GM21367 (cell line): ENCODE measurements at regions not wholly inside any gene's neighbourhood (a gene's known extent, or its start where the extent isn't known, plus 50 kb on each side); places are given as distances from the start of the nearest gene placed in this dataset.
"Not testable (repeated sequence)": the region's sequence is repeated elsewhere in the genome, so short reads cannot be mapped to it uniquely, and the experiment has no call there.

ENCODE experiments used
- ATAC-seq: cut with Tn5 transposase; IDR thresholded peaks from one replicate; pipeline ENCODE4 v1.9.1; 2021; ENCODE audit not compliant: unreplicated experiment

DNA sequence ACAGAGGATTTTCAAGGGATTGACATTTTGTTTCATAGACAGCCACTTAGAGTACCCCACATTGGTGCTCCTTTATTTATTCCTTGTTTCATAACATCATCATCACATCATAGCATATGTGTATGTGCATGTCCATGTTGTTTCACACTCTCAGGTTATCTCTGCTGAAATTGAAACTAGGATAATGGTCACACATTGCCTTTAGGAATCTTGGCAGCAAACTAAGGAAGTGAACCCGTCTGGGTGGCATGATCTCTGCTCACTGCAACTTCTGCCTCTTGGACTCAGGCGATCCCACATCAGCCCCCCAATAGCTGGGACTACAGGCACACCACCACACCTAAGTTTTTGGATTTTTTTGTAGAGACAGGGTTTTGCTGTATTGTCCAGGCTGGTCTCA is 234.2 kb upstream of the ANKRD50 start:
- no peak for ATAC-seq

DNA sequence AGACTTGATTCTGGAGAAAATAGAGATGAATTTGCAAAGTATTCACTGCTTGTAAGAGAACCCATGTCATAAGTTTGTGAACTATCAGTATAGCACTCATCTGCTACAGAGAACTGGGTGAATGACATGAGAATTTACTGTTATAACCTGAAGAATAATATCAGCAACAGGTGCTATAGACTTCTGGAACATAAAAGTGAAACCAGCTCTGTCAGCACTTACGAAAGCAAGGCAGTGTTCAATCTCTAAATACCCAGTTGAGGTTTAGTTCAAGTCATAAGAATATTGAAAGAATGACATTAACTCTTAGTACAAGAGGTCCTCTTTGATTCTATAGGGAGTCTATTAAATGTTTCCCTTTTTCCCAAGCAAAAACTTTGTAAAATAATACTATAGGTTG is 232.9 kb upstream of the ANKRD50 start:
- ATAC-seq: no peak

DNA sequence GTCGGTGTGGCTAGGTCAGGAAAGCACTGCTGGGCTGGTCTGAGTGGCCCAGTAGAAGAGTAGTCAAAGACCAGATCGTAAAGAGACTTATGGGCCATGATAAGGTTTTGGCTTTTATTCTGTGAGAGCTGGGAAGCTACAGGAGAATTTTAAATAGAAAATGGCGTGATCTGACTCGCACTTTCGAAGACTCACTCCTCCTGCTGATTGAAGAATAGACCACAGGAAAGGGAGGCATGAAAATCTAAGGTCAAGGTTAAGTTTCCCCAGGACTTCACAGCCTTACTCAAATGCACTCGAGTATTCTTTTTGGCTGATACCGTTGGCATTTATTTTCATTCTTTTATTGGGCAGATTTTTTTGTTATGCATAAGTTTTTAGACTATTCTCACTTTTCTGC is 231.4 kb upstream of the ANKRD50 start:
- ATAC-seq: no peak

DNA sequence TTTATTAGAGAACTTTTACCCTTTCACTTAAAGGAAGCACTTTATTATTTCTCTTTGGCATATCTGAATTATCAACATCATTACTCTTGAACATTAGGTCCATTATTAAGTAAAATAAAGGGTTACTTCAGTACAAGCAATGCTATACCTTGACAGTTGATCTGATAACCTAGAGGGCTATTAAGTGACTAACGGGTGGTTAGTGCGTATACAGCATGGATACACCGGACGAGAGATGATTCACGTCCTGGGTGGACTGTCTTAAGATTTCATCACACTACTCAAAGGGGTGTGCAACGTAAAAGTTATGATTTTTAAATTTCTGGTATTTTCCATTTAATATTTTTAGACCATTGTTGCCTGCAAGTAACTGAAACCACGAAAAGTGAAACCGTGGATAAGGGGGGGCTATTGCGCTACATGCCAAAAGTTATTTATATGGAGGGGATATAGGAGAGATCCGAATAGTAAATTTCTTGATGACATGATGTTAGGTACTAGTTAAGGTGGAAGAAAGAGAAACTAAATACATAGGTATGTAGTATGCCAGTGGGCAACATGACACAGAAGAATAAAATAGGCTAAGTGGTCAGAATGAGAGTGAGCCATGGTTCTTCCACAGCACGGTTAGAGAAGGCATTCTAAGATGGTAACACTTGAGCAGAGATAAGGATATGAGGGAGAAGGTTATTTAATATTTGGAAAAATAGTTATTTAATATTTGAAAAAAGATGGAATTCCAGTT is 230.8 kb upstream of the ANKRD50 start:
- no peak for ATAC-seq

DNA sequence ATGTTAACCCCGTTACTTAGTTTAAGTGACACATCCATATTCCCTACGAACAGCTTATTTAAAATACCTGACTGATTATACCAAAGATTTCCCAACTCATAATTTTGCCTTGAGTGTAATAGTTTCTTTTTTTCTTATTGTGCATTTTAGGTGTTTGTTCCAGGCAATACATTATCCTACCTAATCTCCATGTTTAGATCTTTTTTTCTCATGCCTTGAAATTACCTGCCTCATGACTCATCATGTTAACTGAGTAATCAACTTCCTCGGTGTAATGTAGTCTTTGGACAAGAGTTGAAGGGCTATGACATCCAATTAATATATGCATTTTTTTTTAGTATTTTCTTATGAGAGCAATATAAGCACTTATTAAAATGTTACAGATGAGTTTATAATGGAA is 228.7 kb upstream of the ANKRD50 start:
- ATAC-seq: no peak

DNA sequence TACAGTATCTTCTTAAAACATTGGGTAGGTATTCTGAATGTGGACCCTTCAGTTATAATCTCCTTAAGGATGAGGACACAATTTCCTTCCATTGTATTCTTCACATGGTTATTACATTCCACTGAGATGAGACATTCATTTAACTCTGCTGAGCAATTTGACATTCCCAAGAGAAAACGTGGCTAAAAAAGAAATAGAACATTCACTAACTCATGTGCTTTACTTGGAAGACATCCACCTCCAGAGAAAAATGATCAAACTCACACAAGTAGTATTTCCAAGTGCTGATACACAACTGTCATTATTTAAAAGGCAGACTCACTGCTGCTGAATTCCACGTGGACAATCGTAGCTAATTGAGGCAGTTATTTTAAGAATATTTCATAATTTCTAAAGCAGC is 227.9 kb upstream of the ANKRD50 start:
- no peak for ATAC-seq

DNA sequence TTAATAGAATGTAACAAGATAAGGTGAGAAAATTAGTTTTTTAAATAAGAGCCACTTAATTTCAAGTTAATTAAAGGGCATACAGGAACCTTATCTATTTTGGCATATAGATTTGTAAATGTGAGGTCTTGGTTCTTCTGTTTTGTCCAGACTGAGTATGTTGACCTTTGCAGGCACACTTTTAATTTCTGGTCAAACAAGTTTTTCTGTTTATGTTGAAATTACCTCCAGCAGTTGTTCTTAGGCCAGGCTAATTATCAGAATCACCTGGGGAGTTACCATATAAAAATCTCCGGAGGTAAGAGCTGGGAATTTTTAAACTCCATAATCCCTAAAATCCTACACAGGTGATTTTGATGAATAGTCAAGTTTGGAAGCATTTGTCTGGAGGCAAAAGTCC is 227.4 kb upstream of the ANKRD50 start:
- ATAC-seq: no peak

DNA sequence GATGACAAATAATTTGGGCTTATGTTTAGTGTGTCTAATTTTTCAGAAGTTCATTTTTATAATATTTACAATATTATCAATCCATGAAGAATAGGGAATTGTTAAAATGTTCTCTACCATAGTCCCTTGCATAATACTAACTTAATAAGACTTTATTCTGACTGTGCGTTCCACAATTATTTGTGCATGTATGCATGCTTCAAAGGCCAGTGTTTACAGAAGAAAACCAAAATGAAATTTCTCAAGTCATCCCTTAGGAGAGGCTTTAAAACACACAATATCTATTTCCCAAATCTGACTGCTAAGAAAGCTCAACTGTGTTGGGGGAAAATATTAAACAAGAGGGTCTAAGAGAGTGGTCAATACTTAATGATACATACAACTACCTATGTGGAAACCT is 226.3 kb upstream of the ANKRD50 start:
- ATAC-seq: no peak

DNA sequence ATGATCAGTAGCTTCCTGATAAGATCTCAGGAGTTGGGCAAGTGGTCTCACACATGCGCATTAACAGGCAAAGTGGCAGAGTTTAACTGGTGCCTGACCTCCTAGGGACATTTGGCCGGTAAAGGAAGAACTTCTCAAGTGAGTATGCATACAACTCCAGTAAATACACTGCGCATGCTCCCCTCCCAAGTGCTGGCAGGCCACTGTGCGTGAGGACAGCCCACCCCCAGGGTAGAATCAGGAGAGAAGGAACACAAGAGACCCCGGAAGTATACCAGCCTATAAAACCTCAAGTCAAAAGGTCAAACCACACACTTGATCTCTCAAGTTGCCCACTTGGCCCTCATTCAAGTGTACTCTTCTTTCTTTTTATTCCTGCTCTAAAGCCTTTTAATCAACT is 225.5 kb upstream of the ANKRD50 start:
- ATAC-seq: no peak

DNA sequence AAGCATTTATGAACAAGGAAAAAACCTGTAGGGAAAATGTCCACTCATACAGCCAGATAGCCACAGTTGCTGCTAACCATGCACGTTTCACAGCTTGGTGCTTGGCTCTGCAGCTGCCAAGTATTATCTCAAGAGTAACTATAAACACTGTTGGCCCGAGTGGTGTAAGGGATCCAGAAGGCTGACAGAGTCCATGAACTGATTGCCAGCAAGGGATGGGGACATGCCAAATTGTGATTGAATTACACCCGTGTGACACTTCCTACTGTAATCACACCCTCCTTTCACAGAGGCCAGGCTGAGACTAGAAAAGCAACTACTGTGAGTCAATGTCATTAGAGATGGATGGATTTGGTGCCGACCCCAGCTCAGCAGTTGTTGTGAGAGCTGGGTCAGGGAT is 223.9 kb upstream of the ANKRD50 start:
- ATAC-seq: no peak

DNA sequence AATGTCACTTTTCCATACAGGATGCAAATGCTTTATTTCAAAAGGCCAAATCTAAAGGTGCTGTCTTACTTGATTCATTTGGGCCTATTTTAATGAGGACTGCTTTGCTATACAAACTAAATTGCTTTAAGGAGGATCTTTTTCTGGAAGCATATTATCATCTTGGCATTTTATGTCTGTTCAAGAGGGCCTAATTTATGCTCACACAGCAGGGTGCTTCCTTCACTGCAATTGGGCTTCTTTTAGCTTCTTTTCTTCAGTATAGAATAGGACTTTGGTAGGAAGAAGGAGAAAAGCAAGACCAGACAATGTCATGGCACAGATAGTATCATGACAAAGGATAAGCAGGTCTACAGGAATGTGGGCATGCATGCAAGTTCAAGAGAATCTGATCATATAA is 222.4 kb upstream of the ANKRD50 start:
- no peak for ATAC-seq

DNA sequence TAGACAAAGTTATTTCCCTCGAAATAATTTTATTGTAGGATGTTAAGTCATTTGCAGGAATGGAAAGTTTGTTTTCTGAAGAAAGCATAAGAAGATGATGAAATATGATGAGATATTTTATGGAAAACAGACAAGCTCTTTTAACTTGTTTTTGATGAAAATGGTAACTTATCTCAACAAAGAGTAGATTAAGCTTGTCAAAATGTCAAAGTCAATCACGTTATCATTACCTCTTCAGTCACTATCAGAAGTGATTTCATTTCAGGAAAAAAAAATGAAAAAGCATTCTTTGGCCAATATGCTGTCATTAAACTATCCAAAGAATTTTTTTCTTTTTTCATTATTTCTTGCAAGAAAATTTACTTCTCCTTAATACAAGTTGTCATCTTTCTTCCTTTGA is 221.0 kb upstream of the ANKRD50 start:
- ATAC-seq: no peak

DNA sequence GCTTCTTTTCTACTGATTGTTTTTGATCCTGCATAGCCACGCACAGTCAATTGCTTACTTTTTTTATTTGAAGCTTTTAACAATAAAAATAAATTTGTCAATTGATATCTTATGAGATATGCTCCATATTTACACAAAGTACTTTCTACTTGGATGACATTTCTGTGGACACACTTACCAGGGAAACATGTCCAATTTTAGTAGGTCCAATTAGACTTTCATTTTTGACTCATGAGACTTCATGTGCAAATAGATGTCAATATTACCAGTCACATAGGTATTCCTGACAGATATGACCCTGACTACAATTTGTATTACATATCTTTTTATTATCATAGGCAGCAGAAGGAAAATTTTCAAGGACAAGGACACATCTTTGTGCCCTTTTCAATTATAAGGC is 219.9 kb upstream of the ANKRD50 start:
- ATAC-seq: no peak

DNA sequence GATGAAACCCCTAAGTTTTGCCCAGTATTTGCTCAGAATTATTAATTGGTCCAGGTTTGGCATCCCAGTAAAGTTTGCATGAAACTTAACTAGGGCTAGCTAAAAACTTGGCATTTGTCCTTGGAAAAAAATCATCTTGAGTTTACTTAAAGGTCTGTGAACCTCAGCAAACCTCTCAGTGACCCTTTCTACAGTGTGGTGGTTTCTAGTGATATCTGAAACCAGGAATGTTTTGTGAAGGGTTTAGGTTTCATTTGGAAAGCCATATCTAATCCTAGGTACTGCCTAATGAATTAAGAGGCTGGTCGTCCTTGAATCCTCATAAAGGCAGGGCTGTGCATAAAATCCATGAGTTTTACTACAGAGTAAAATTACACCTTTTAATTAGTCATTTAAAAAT is 218.5 kb upstream of the ANKRD50 start:
- no peak for ATAC-seq

DNA sequence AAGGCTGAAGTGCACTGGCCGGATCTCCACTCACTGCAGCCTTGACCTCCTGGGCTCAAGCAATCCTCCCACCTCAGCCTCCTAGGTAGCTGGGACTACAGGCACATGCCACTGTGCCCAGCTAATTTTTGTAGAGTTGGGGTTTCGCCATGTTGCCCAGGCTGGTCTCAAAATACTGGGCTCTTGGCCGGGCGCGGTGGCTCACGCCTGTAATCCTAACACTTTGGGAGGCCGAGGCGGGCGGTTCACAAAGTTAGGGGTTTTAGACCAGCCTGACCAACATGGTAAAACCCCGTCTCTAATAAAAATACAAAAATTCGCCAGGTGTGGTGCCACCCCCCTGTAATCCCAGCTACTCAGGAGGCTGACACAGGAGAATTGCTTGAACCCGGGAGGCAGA is 210.2 kb upstream of the ANKRD50 start:
- not testable (repeated sequence) for ATAC-seq

DNA sequence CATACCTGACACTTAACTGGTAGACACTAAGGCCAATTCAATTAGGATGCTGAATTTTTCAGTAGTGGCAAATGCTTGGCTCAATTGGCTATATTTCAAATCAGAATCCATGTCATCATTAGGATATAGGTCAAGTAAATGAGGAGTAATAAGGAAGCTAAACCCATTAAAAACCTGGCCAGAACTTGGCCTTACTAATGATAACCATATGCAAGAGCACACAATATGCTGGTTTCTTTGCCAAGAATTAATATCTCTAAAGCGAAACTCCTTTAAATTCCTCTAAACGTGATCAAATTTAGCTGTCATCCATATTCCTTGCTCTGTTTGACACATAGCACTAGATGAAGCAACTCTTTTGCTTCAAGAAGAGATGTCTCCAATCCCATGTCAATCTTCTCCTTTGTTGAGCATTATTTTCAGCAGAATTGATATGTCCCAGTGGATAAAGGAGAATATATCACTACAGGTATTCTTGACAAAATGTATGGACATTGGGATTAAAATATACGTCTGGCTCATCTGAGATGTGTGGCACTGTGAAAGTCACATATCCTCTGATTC is 206.1 kb upstream of the ANKRD50 start:
- no peak for ATAC-seq

DNA sequence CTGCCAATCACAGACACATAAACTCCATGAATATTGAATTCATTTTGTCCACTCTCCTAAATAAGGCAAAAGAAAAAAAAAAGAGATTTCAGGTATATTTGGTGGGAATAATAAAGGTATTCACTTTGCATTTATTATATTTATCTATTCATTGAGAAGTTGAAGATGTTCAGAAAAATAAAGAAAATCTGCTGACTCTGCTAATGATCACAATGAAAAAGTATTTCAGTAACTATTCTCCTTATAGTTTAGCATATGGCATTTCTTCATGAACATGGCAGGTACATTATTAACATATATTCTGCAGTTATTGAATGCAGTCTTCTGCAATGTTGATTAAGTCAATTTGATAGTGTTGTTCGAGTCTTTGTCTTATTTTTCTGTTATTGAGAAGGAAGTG is 202.5 kb upstream of the ANKRD50 start:
- no peak for ATAC-seq

DNA sequence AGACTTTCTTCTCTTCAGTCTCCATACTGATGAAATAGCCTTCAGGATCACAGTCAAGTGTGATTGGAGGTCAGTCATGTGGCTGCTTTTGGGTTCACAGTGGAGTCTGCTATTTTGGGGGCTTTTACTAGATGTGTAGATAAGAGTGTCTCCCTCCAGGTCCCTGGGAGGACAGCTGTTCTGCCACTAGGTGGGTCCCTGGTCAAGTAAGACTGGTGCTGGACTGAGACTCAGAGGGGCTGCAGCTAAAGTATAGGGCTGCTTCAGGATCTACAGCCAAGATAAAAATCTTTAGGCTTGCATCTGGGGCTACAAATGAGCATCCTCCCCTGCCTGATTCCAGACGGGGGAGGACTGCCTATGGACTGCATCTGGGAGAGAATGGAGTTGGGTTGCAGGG is 200.7 kb upstream of the ANKRD50 start:
- ATAC-seq: no peak

DNA sequence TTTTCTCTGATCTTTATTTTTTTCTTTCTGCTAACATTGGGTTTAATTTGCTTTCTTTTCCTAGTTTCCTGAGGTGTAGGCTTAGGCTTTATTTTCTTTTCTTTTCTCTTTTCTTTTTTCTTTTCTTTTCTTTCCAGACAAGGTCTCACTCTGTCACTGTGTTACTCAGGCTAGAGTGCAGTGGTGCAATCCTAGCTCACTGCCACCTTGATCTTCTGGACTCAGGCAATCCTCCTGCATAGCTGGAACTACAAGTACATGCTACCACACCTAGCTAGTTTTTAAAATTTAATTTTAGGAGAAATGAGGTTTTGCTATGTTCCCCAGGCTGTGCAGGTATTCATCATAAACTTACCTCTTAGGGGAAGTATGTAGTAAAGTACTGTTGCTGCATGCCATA is 197.8 kb upstream of the ANKRD50 start:
- no peak for ATAC-seq

DNA sequence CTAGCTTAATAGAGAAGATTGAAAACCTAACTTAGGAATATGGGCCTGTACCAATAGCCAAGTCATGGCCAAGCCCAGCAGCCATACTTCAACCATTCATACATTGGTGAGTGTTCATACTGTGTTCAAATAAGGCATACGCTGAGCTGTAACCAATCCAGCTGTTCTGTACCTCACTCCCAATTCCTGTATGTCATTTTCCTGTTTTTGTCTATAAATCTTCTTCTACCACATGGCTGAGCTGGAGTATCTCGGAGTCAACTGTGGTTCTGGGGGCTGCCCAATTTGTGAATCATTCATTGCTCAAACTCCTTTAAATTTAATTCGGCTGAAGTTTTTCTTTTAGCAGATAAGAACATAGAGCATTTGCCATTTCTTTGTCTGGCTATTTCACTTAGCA is 195.3 kb upstream of the ANKRD50 start:
- ATAC-seq: no peak

DNA sequence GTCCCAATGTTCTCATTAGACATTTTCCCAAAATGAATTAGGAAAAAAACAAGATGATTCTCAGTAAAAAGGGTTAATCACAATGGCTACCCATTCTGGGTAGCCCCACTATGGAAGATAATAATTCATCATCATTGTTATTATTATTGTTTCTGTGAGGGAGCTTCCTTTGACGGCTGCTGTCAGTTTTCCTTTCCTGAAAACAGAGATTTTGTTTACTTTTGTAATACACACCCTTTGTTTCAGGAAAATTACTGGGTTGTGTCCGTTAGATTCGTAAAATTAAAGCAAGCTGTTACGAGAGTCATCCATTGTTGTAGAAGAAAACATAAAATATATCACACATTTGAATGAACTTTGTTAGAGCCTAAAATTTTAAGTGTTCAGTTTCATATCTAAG is 192.9 kb upstream of the ANKRD50 start:
- ATAC-seq: no peak

DNA sequence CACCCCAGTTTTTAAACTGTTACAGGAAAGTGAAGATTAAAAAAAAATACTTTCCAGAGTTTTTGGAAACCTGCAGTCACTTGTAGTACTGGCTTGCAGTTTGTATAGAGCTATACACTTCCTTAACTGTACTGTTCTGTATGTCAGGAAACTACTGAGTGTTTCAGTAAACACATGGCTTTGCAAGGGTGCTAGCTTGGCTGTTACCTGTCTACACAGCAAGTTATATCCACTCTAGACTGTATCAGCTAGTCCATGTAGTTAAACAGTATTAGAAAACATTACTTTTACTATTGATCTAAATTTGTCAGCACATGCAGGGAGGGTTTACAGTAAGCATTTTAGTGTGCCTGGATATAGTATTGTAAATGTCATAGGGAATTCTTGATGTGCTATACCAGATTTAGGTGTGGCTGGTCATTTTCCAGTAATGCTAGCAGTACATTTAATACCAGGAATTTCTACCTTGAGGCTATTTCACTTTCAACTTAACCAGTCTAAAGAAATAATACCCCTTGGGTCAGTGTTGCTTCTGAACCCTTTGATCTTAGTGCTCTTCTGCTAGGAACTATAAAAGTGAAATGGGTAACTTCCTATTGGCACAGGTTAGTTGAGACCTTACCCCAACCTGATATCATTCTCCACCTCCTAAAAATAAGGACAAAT is 192.3 kb upstream of the ANKRD50 start:
- ATAC-seq: no peak
